Occipital lobe (tissue), 1 donor: ENCODE measurements at regions not wholly inside any gene's neighbourhood (a gene's known extent, or its start where the extent isn't known, plus 50 kb on each side); places are given as distances from the start of the nearest gene placed in this dataset.
"Not testable (repeated sequence)": the region's sequence is repeated elsewhere in the genome, so short reads cannot be mapped to it uniquely, and the experiment has no call there.

Experiments
- DNase-seq: peaks from one replicate; lab custom pipeline; 2025; lab: John Stamatoyannopoulos, UW

- DNase-seq: no peak
Observed at GRCh38 chr3:164144824-164145223, 933.5 kb downstream of the SI start.

- no peak for DNase-seq
Observed at GRCh38 chr3:164132878-164133277, 945.4 kb downstream of the SI start.

- DNase-seq: no peak
Observed at GRCh38 chr3:164113371-164114332, 964.6 kb downstream of the SI start.

- no peak for DNase-seq
Observed at GRCh38 chr3:164096352-164096751, 981.9 kb downstream of the SI start.

GRCh38 chr3:164095949-164096348 lies 982.3 kb downstream of the SI start:
- DNase-seq: no peak

- DNase-seq: no peak
Observed at GRCh38 chr3:164095279-164095678, 983.0 kb downstream of the SI start.

GRCh38 chr3:164094546-164094945 lies 983.8 kb downstream of the SI start:
- DNase-seq: no peak

GRCh38 chr3:164080208-164080607 lies 998.1 kb downstream of the SI start:
- DNase-seq: no peak

GRCh38 chr3:164064298-164064697 lies 1014.0 kb downstream of the SI start:
- no peak for DNase-seq

GRCh38 chr3:164060923-164061322 lies 1017.4 kb downstream of the SI start:
- DNase-seq: no peak

GRCh38 chr3:164049847-164050246 lies 1028.4 kb downstream of the SI start:
- DNase-seq: no peak

- no peak for DNase-seq
Observed at GRCh38 chr3:164048451-164048850, 1029.8 kb downstream of the SI start.

GRCh38 chr3:164040991-164041390 lies 1037.3 kb downstream of the SI start:
- no peak for DNase-seq

GRCh38 chr3:164030194-164030593 lies 1048.1 kb downstream of the SI start:
- no peak for DNase-seq

- DNase-seq: no peak
Observed at GRCh38 chr3:164024786-164025185, 1053.5 kb downstream of the SI start.

- DNase-seq: no peak
Observed at GRCh38 chr3:164023480-164023879, 1054.8 kb downstream of the SI start.

- no peak for DNase-seq
Observed at GRCh38 chr3:164018500-164018899, 1059.8 kb downstream of the SI start.

GRCh38 chr3:164007765-164008164 lies 1070.5 kb downstream of the SI start:
- no peak for DNase-seq

GRCh38 chr3:164004205-164004604 lies 1074.1 kb downstream of the SI start:
- DNase-seq: no peak

- DNase-seq: not testable (repeated sequence)
Observed at GRCh38 chr3:164003016-164003415, 1075.3 kb downstream of the SI start.

- no peak for DNase-seq
Observed at GRCh38 chr3:163983940-163984339, 1094.4 kb downstream of the SI start.

GRCh38 chr3:163971861-163972260 lies 1106.4 kb downstream of the SI start:
- DNase-seq: no peak

- DNase-seq: no peak
Observed at GRCh38 chr3:163957072-163957471, 1121.2 kb downstream of the SI start.
